SK-N-SH treated with all-trans-retinoic acid at 6 μM for 48 hours (cell line): ENCODE measurements at regions not wholly inside any gene's neighbourhood (a gene's known extent, or its start where the extent isn't known, plus 50 kb on each side); places are given as distances from the start of the nearest gene placed in this dataset.

Experiments used
- ATAC-seq: fragments of 200-7000 bp; cut with Tn5 transposase; 3 replicates; pipeline ENCODE4 v1.9.1; 2020; ENCODE audit warnings: mild to moderate bottlenecking, moderate library complexity
- ARNTL ChIP-seq: fragments of 450-650 bp; formaldehyde crosslinking; IDR thresholded peaks from 2 replicates; pipeline ENCODE4 v1.5.0; 2020; ENCODE audit warnings: low read depth, mild to moderate bottlenecking, moderate library complexity, borderline replicate concordance
- BACH2 ChIP-seq: fragments of 250-450 bp; sonication (Bioruptor Pico); IDR thresholded peaks from 2 replicates; pipeline ENCODE4 v1.9.0; 2021; ENCODE audit warnings: mild to moderate bottlenecking, borderline replicate concordance
- CREB5 ChIP-seq: fragments of 250-450 bp; sonication (Bioruptor Pico); IDR thresholded peaks from 2 replicates; pipeline ENCODE4 v1.5.1; 2020; ENCODE audit warnings: low read depth, mild to moderate bottlenecking, moderate library complexity
- CSDC2 ChIP-seq: fragments of 250-450 bp; sonication (Bioruptor Pico); IDR thresholded peaks from 2 replicates; pipeline ENCODE4 v1.5.0; 2020; ENCODE audit warnings: mild to moderate bottlenecking, moderate library complexity
- ESRRG ChIP-seq: fragments of 250-450 bp; sonication (Bioruptor Pico); IDR thresholded peaks from 2 replicates; pipeline ENCODE4 v1.6.1; 2021; ENCODE audit warnings: mild to moderate bottlenecking
- GLIS3 ChIP-seq: fragments of 250-450 bp; sonication (Bioruptor Pico); IDR thresholded peaks from 2 replicates; pipeline ENCODE4 v1.5.0; 2020; ENCODE audit warnings: mild to moderate bottlenecking, moderate library complexity
- ISL1 ChIP-seq: fragments of 250-450 bp; sonication (Bioruptor Pico); IDR thresholded peaks from 2 replicates; pipeline ENCODE4 v2.1.2; 2022; ENCODE audit warnings: mild to moderate bottlenecking, moderate library complexity
- OSR1 ChIP-seq: fragments of 250-450 bp; sonication (Bioruptor Pico); IDR thresholded peaks from 2 replicates; pipeline ENCODE4 v1.8.0; 2022; ENCODE audit warnings: moderate library complexity, mild to moderate bottlenecking, inconsistent platforms
- POU6F1 ChIP-seq: fragments of 250-450 bp; sonication (Bioruptor Pico); IDR thresholded peaks from 2 replicates; pipeline ENCODE4 v1.8.0; 2021; ENCODE audit warnings: low read depth, mild to moderate bottlenecking, moderate library complexity, borderline replicate concordance
- PPARA ChIP-seq: fragments of 250-450 bp; sonication (Bioruptor Pico); IDR thresholded peaks from 2 replicates; pipeline ENCODE4 v1.5.0; 2020; ENCODE audit warnings: mild to moderate bottlenecking, borderline replicate concordance
- RARB ChIP-seq: fragments of 250-450 bp; sonication (Bioruptor Pico); IDR thresholded peaks from 2 replicates; pipeline ENCODE4 v1.8.0; 2021; ENCODE audit warnings: mild to moderate bottlenecking, moderate library complexity
- SNAI2 ChIP-seq: fragments of 250-450 bp; sonication (Bioruptor Pico); IDR thresholded peaks from 2 replicates; pipeline ENCODE4 v1.5.0; 2020; ENCODE audit warnings: mild to moderate bottlenecking, moderate library complexity
- TCF4 ChIP-seq: fragments of 250-450 bp; sonication (Bioruptor Pico); IDR thresholded peaks from 2 replicates; pipeline ENCODE4 v1.8.0; 2021; ENCODE audit warnings: mild to moderate bottlenecking, moderate library complexity, borderline replicate concordance
- TOX ChIP-seq: fragments of 250-450 bp; sonication (Bioruptor Pico); IDR thresholded peaks from 2 replicates; pipeline ENCODE4 v1.8.0; 2021; ENCODE audit warnings: mild to moderate bottlenecking, moderate library complexity, borderline replicate concordance
- ZC3H10 ChIP-seq: fragments of 250-450 bp; sonication (Bioruptor Pico); IDR thresholded peaks from 2 replicates; pipeline ENCODE4 v1.5.1; 2021; ENCODE audit warnings: mild to moderate bottlenecking, moderate library complexity
- ZFP3 ChIP-seq: fragments of 250-450 bp; sonication (Bioruptor Pico); IDR thresholded peaks from 2 replicates; pipeline ENCODE4 v1.5.0; 2020; ENCODE audit warnings: mild to moderate bottlenecking, moderate library complexity
- ZFP30 ChIP-seq: fragments of 450-650 bp; formaldehyde crosslinking; IDR thresholded peaks from 2 replicates; pipeline ENCODE4 v1.5.0; 2022; ENCODE audit warnings: mild to moderate bottlenecking, moderate library complexity
- ZNF565 ChIP-seq: fragments of 450-650 bp; formaldehyde crosslinking; conservative IDR thresholded peaks from 2 replicates; pipeline ENCODE4 v1.5.0; 2020; ENCODE audit warnings: low read depth, mild to moderate bottlenecking, moderate library complexity
- ZNF70 ChIP-seq: fragments of 450-650 bp; formaldehyde crosslinking; IDR thresholded peaks from 2 replicates; pipeline ENCODE4 v1.5.0; 2020; ENCODE audit warnings: mild to moderate bottlenecking, moderate library complexity
- ZNF8 ChIP-seq: fragments of 450-650 bp; formaldehyde crosslinking; IDR thresholded peaks from 2 replicates; pipeline ENCODE4 v1.5.0; 2020; ENCODE audit warnings: mild to moderate bottlenecking, moderate library complexity
- TF ChIP-seq, protein P1 (sequence below): fragments of 250-450 bp; sonication (Bioruptor Pico); IDR thresholded peaks from 2 replicates; pipeline ENCODE4 v1.8.0; 2020; ENCODE audit warnings: mild to moderate bottlenecking, moderate library complexity, borderline replicate concordance
- TF ChIP-seq, protein P2 (sequence below): fragments of 250-450 bp; sonication (Bioruptor Pico); IDR thresholded peaks from 2 replicates; pipeline ENCODE4 v1.5.1; 2021; ENCODE audit warnings: mild to moderate bottlenecking, moderate library complexity
- TF ChIP-seq, protein P3 (sequence below): fragments of 250-450 bp; sonication (Bioruptor Pico); IDR thresholded peaks from 2 replicates; pipeline ENCODE4 v1.5.0; 2020; ENCODE audit warnings: mild to moderate bottlenecking, moderate library complexity

DNA sequence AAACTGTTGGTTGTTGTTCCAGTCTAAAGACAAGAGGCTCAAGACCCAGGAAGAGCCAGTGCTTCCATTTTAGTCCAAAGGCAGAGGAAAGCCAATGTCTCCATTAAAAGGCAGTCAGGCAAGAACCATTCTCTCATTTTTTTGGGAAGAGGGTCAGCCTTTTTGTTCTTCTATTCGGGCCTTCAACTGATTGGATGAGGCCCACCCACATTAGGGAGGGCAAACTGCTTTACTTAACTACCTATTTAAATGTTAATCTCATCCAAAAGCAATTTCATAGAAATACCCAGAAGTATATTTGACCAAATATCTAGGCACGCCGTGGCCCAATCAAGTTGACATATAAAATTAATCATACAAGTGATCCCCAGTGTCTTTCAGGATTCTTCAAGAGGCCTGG, 104.4 kb upstream of the SYT6 start:
- TF ChIP-seq PPARA (no peak), ARNTL (CRISPR knock-in tag) (no peak), OSR1 (CRISPR knock-in tag) (no peak), ISL1 (CRISPR knock-in tag) (no peak), ZNF565 (CRISPR knock-in tag) (no peak), ZFP30 (CRISPR knock-in tag) (no peak), BACH2 (no peak), CSDC2 (CRISPR knock-in tag) (no peak), ZNF8 (CRISPR knock-in tag) (no peak), ZNF70 (CRISPR knock-in tag) (no peak), POU6F1 (CRISPR knock-in tag) (no peak), ESRRG (no peak), TOX (CRISPR knock-in tag) (no peak), TCF4 (CRISPR knock-in tag) (no peak), GLIS3 (CRISPR knock-in tag) (no peak)
- TF ChIP-seq, protein P1, sequence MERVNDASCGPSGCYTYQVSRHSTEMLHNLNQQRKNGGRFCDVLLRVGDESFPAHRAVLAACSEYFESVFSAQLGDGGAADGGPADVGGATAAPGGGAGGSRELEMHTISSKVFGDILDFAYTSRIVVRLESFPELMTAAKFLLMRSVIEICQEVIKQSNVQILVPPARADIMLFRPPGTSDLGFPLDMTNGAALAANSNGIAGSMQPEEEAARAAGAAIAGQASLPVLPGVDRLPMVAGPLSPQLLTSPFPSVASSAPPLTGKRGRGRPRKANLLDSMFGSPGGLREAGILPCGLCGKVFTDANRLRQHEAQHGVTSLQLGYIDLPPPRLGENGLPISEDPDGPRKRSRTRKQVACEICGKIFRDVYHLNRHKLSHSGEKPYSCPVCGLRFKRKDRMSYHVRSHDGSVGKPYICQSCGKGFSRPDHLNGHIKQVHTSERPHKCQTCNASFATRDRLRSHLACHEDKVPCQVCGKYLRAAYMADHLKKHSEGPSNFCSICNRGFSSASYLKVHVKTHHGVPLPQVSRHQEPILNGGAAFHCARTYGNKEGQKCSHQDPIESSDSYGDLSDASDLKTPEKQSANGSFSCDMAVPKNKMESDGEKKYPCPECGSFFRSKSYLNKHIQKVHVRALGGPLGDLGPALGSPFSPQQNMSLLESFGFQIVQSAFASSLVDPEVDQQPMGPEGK (CRISPR knock-in tag): no peak
- TF ChIP-seq, protein P2, sequence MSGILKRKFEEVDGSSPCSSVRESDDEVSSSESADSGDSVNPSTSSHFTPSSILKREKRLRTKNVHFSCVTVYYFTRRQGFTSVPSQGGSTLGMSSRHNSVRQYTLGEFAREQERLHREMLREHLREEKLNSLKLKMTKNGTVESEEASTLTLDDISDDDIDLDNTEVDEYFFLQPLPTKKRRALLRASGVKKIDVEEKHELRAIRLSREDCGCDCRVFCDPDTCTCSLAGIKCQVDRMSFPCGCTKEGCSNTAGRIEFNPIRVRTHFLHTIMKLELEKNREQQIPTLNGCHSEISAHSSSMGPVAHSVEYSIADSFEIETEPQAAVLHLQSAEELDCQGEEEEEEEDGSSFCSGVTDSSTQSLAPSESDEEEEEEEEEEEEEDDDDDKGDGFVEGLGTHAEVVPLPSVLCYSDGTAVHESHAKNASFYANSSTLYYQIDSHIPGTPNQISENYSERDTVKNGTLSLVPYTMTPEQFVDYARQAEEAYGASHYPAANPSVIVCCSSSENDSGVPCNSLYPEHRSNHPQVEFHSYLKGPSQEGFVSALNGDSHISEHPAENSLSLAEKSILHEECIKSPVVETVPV (CRISPR knock-in tag): no peak
- ATAC-seq: no peak

DNA sequence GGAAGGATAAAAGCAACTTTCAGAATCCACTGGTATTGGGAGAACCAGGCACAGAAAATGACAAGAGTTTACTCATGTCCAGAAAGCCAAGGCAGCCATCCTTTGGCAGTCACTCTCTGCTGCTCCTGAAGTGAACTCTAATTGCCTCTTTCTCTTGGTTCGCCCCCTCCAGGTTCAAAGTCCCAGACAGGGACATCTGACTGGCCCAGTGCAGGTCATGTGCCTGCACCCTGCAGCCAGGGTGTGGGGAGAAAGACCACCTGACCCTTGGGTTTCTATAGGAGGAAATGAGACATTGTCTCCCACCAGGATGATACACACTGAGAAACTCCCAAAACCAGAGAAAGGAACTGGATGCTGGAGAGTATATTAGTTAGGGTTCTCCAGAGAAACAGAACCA, 103.9 kb upstream of the SYT6 start:
- ATAC-seq: no peak
- TF ChIP-seq CREB5 (CRISPR knock-in tag): no peak
- TF ChIP-seq, protein P3, sequence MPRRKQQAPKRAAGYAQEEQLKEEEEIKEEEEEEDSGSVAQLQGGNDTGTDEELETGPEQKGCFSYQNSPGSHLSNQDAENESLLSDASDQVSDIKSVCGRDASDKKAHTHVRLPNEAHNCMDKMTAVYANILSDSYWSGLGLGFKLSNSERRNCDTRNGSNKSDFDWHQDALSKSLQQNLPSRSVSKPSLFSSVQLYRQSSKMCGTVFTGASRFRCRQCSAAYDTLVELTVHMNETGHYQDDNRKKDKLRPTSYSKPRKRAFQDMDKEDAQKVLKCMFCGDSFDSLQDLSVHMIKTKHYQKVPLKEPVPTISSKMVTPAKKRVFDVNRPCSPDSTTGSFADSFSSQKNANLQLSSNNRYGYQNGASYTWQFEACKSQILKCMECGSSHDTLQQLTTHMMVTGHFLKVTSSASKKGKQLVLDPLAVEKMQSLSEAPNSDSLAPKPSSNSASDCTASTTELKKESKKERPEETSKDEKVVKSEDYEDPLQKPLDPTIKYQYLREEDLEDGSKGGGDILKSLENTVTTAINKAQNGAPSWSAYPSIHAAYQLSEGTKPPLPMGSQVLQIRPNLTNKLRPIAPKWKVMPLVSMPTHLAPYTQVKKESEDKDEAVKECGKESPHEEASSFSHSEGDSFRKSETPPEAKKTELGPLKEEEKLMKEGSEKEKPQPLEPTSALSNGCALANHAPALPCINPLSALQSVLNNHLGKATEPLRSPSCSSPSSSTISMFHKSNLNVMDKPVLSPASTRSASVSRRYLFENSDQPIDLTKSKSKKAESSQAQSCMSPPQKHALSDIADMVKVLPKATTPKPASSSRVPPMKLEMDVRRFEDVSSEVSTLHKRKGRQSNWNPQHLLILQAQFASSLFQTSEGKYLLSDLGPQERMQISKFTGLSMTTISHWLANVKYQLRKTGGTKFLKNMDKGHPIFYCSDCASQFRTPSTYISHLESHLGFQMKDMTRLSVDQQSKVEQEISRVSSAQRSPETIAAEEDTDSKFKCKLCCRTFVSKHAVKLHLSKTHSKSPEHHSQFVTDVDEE (CRISPR knock-in tag): no peak
- no peak for TF ChIP-seq TOX (CRISPR knock-in tag)
- TF ChIP-seq ZNF565 (CRISPR knock-in tag): no peak
- TF ChIP-seq PPARA: no peak
- no peak for TF ChIP-seq BACH2
- TF ChIP-seq ARNTL (CRISPR knock-in tag): no peak
- TF ChIP-seq ZC3H10: no peak
- TF ChIP-seq ZNF8 (CRISPR knock-in tag): no peak
- TF ChIP-seq ZFP3 (CRISPR knock-in tag): no peak
- TF ChIP-seq, protein P2 (CRISPR knock-in tag): no peak
- no peak for TF ChIP-seq ESRRG
- no peak for TF ChIP-seq RARB
- no peak for TF ChIP-seq ZNF70 (CRISPR knock-in tag)
- no peak for TF ChIP-seq ZFP30 (CRISPR knock-in tag)
- no peak for TF ChIP-seq SNAI2
- TF ChIP-seq, all 23 proteins: peak for 0
